ENCODE measurements at regions not wholly inside any gene's neighbourhood (a gene's known extent, or its start where the extent isn't known, plus 50 kb on each side); places are given as distances from the start of the nearest gene placed in this dataset.

- Histone ChIP-seq H2AFZ (no peak overlapping the region), H3K4me1 (ENCODE audit: insufficient read depth) (no peaks in the 10 kb centered on the region), H3K36me3 (ENCODE audit: insufficient read depth) (no peaks in the 10 kb centered on the region), H3K79me2 (replicated peaks; ENCODE audit: insufficient read depth) (no peaks in the 10 kb centered on the region), H3K4me3 (no peak overlapping the region), H3K27ac (ENCODE audit: low read depth) (no peak overlapping the region), H3K9me2 (ENCODE audit: insufficient read depth) (peaks cover 2% of the 10 kb centered on the region; the same call in 1 of the 2 replicates), H4K20me1 (replicated peaks; ENCODE audit: insufficient read depth) (no peaks in the 10 kb centered on the region), H3K27me3 (ENCODE audit: insufficient read depth) (no peaks in the 10 kb centered on the region), H3F3A (replicated peaks; ENCODE audit: low read depth) (no peaks in the 10 kb centered on the region), H3K4me2 (no peak overlapping the region)
- no peak for ATAC-seq
- no peak overlapping the region for H3K4me3 Mint-ChIP-seq
- TF ChIP-seq STAT1 (IDR thresholded peaks at IDR 0.05; ENCODE audit: unreplicated experiment) (no peak), REST (IDR thresholded peaks at IDR 0.05; ENCODE audit: unreplicated experiment) (no peak), JUNB (IDR thresholded peaks at IDR 0.05; ENCODE audit: unreplicated experiment) (no peak), EZH2 (IDR thresholded peaks at IDR 0.05; ENCODE audit: low read depth, unreplicated experiment) (no peak), POLR2AphosphoS5 (IDR thresholded peaks at IDR 0.05; ENCODE audit: low read depth) (no peak), ZNF331 (CRISPR knock-in tag; IDR thresholded peaks at IDR 0.05; ENCODE audit: low read depth) (no peak), CTCF (conservative IDR thresholded peaks at IDR 0.05; ENCODE audit: low read depth in 2 of 2) (no peak), CREB1 (CRISPR knock-in tag; IDR thresholded peaks at IDR 0.05; ENCODE audit: low read depth) (no peak), NANOG (IDR thresholded peaks at IDR 0.05; ENCODE audit: borderline replicate concordance) (no peak), EZH2phosphoT487 (IDR thresholded peaks at IDR 0.05; ENCODE audit: unreplicated experiment) (no peak), ETS1 (IDR thresholded peaks at IDR 0.05) (no peak), ZNF462 (CRISPR knock-in tag; IDR thresholded peaks at IDR 0.05) (no peak), ZNF114 (CRISPR knock-in tag; IDR thresholded peaks at IDR 0.05) (no peak)
- no peaks in the 10 kb centered on the region for H3K4me1 Mint-ChIP-seq
- H3K9me3 Mint-ChIP-seq = no peaks in the 10 kb centered on the region
- H3K27me3 Mint-ChIP-seq (ENCODE audit: insufficient read depth, low read depth, poor library complexity) = no peaks in the 10 kb centered on the region
- H3K27ac Mint-ChIP-seq = no peak overlapping the region
- no peaks in the 10 kb centered on the region for H3K36me3 Mint-ChIP-seq (ENCODE audit: low read depth)
- DNase-seq (ENCODE audit: low spot score) = no peak
Observed at GRCh38 chr5:102106599-102106998, 189.5 kb downstream of the SLCO4C1 start.
